ENCODE measurements at regions not wholly inside any gene's neighbourhood (a gene's known extent, or its start where the extent isn't known, plus 50 kb on each side); places are given as distances from the start of the nearest gene placed in this dataset.

GRCh38 chr4:28890949-28891775, 1829.0 kb upstream of the PCDH7 start:
- DNase-seq = no peak

GRCh38 chr4:28913466-28913865, 1806.7 kb upstream of the PCDH7 start:
- no peak for DNase-seq

- DNase-seq = no peak
Observed at GRCh38 chr4:28916585-28916984, 1803.6 kb upstream of the PCDH7 start.

GRCh38 chr4:28918871-28919270, 1801.3 kb upstream of the PCDH7 start:
- DNase-seq = no peak

GRCh38 chr4:28921886-28922285, 1798.3 kb upstream of the PCDH7 start:
- no peak for DNase-seq

- no peak for DNase-seq
Observed at GRCh38 chr4:28926156-28926555, 1794.0 kb upstream of the PCDH7 start.

GRCh38 chr4:28942631-28943030, 1777.5 kb upstream of the PCDH7 start:
- no peak for DNase-seq

GRCh38 chr4:28947374-28947773, 1772.8 kb upstream of the PCDH7 start:
- no peak for DNase-seq

- DNase-seq = no peak
Observed at GRCh38 chr4:28948501-28948900, 1771.7 kb upstream of the PCDH7 start.

GRCh38 chr4:28966982-28967381, 1753.2 kb upstream of the PCDH7 start:
- no peak for DNase-seq

- no peak for DNase-seq
Observed at GRCh38 chr4:28973587-28974350, 1746.4 kb upstream of the PCDH7 start.

- DNase-seq = no peak
Observed at GRCh38 chr4:28976369-28976768, 1743.8 kb upstream of the PCDH7 start.

- DNase-seq = no peak
Observed at GRCh38 chr4:29002151-29002550, 1718.0 kb upstream of the PCDH7 start.

- no peak for DNase-seq
Observed at GRCh38 chr4:29005838-29006237, 1714.3 kb upstream of the PCDH7 start.

- no peak for DNase-seq
Observed at GRCh38 chr4:29009908-29010307, 1710.3 kb upstream of the PCDH7 start.

- DNase-seq = no peak
Observed at GRCh38 chr4:29013341-29013740, 1706.8 kb upstream of the PCDH7 start.

GRCh38 chr4:29014555-29014954, 1705.6 kb upstream of the PCDH7 start:
- no peak for DNase-seq

GRCh38 chr4:29033703-29034102, 1686.5 kb upstream of the PCDH7 start:
- DNase-seq = no peak

GRCh38 chr4:29037501-29037900, 1682.7 kb upstream of the PCDH7 start:
- no peak for DNase-seq

- DNase-seq = no peak
Observed at GRCh38 chr4:29043411-29043810, 1676.8 kb upstream of the PCDH7 start.

GRCh38 chr4:29046186-29046585, 1674.0 kb upstream of the PCDH7 start:
- DNase-seq = no peak

GRCh38 chr4:29046781-29047180, 1673.4 kb upstream of the PCDH7 start:
- DNase-seq = no peak

- DNase-seq = no peak
Observed at GRCh38 chr4:29047341-29048041, 1672.7 kb upstream of the PCDH7 start.
